IMR-90 (cell line): ENCODE measurements at regions not wholly inside any gene's neighbourhood (a gene's known extent, or its start where the extent isn't known, plus 50 kb on each side); places are given as distances from the start of the nearest gene placed in this dataset.

ENCODE experiments used
- ATAC-seq: fragments of 200-7000 bp; cut with Tn5 transposase; 2 replicates; pipeline ENCODE4 v1.9.1; 2020; ENCODE audit warnings: low read depth, mild to moderate bottlenecking, moderate library complexity
- BruUV-seq: library from RNA; stranded (reverse); fragments of 400-500 nt; replicated peaks from 2 replicates; lab custom pipeline; 2021; lab: Mats Ljungman, UMichigan
- CTCF ChIA-PET: fragments of 300-600 bp; formaldehyde crosslinking; extraction: SDS; loops from one replicate; lab custom pipeline; 2021; ENCODE audit warnings: antibody characterized with exemption; lab: Yijun Ruan, JAX
- POLR2A ChIA-PET: fragments of 300-600 bp; sonication (Branson Sonifier 250); formaldehyde crosslinking; loops from one replicate; lab custom pipeline; 2022; ENCODE audit warnings: antibody characterized with exemption; ENCODE audit not compliant: unreplicated experiment; lab: Charles Lee
- DNase-seq: peaks from one replicate; pipeline ENCODE4 v3.0.0; 2013
- H2AFZ ChIP-seq: replicated peaks from 2 replicates; pipeline ENCODE3; 2013; ENCODE audit warnings: low read length, mild to moderate bottlenecking; ENCODE audit not compliant: poor library complexity
- H2AK5ac ChIP-seq: 2 replicates; pipeline ENCODE4 v1.6.1; 2013; ENCODE audit warnings: low read depth, low read length, inconsistent platforms
- H2AK9ac ChIP-seq: replicated peaks from 2 replicates; pipeline ENCODE3; 2013; ENCODE audit warnings: mild to moderate bottlenecking, low read depth, low read length, moderate library complexity; ENCODE audit not compliant: poor library complexity
- H2BK120ac ChIP-seq: 2 replicates; pipeline ENCODE4 v1.6.1; 2013; ENCODE audit warnings: low read depth, low read length, inconsistent platforms
- H2BK15ac ChIP-seq: 3 replicates; pipeline ENCODE4 v1.6.1; 2013; ENCODE audit warnings: low read depth, low read length, inconsistent platforms
- H2BK20ac ChIP-seq: 2 replicates; pipeline ENCODE4 v1.6.1; 2013; ENCODE audit warnings: low read depth, mild to moderate bottlenecking, inconsistent platforms, low read length, moderate library complexity
- H2BK5ac ChIP-seq: 2 replicates; pipeline ENCODE4 v1.6.1; 2013; ENCODE audit warnings: mild to moderate bottlenecking, low read depth, low read length, inconsistent platforms; ENCODE audit not compliant: poor library complexity, severe bottlenecking
- H3K14ac ChIP-seq: replicated peaks from 2 replicates; pipeline ENCODE4 v1.6.1; 2013; ENCODE audit warnings: low read depth, low read length, inconsistent platforms
- H3K18ac ChIP-seq: 2 replicates; pipeline ENCODE4 v1.6.1; 2013; ENCODE audit warnings: low read depth, low read length, control low read depth
- H3K23ac ChIP-seq: 2 replicates; pipeline ENCODE4 v1.6.1; 2013; ENCODE audit warnings: low read depth, low read length, inconsistent platforms
- H3K27ac ChIP-seq: 2 replicates; pipeline ENCODE4 v1.5.1; 2013; ENCODE audit warnings: mild to moderate bottlenecking, control low read depth, low read length; ENCODE audit not compliant: insufficient read depth
- H3K27me3 ChIP-seq: 2 replicates; pipeline ENCODE4 v1.6.1; 2013; ENCODE audit warnings: low read length; ENCODE audit not compliant: control insufficient read depth, insufficient read depth
- H3K36me3 ChIP-seq: 2 replicates; pipeline ENCODE4 v1.6.1; 2013; ENCODE audit warnings: low read length, mixed read lengths; ENCODE audit not compliant: control insufficient read depth, insufficient read depth
- H3K4ac ChIP-seq: 2 replicates; pipeline ENCODE4 v1.6.1; 2013; ENCODE audit warnings: low read depth, low read length, inconsistent platforms
- H3K4me1 ChIP-seq: 2 replicates; pipeline ENCODE4 v1.6.1; 2013; ENCODE audit warnings: low read length, mixed read lengths; ENCODE audit not compliant: control insufficient read depth, insufficient read depth
- H3K4me2 ChIP-seq: 2 replicates; pipeline ENCODE4 v1.6.1; 2013; ENCODE audit warnings: low read depth, mild to moderate bottlenecking, control low read depth, low read length, moderate library complexity
- H3K4me3 ChIP-seq: 2 replicates; pipeline ENCODE4 v1.5.1; 2013; ENCODE audit warnings: low read depth, mild to moderate bottlenecking, control low read depth, low read length, moderate library complexity; ENCODE audit not compliant: insufficient read depth
- H3K56ac ChIP-seq: 2 replicates; pipeline ENCODE4 v1.6.1; 2013; ENCODE audit warnings: low read length, inconsistent platforms; ENCODE audit not compliant: insufficient read depth; ENCODE audit errors: extremely low read depth
- H3K79me1 ChIP-seq, 2 experiments: 2 replicates each; pipeline ENCODE4 v1.6.1; 2013; ENCODE audit warnings: low read length in 2 of 2, inconsistent platforms in 1 of 2, low read depth in 1 of 2
- H3K9ac ChIP-seq: 2 replicates; pipeline ENCODE4 v1.6.1; 2013; ENCODE audit warnings: low read depth, low read length, control low read depth
- H3K9me1 ChIP-seq: 2 replicates; pipeline ENCODE4 v1.6.1; 2013; ENCODE audit warnings: low read length, inconsistent platforms; ENCODE audit not compliant: insufficient read depth
- H3K9me3 ChIP-seq: 2 replicates; pipeline ENCODE4 v1.6.1; 2013; ENCODE audit warnings: low read length; ENCODE audit not compliant: control insufficient read depth, insufficient read depth
- H4K20me1 ChIP-seq: 2 replicates; pipeline ENCODE4 v1.6.1; 2013; ENCODE audit warnings: low read length, inconsistent platforms; ENCODE audit not compliant: insufficient read depth
- H4K5ac ChIP-seq: 2 replicates; pipeline ENCODE4 v1.6.1; 2013; ENCODE audit warnings: mild to moderate bottlenecking, low read depth, low read length, control low read depth
- H4K8ac ChIP-seq, 2 experiments: 2 replicates each; pipeline ENCODE4 v1.6.1; 2013; ENCODE audit warnings: low read depth in 2 of 2, low read length in 2 of 2, control low read depth in 1 of 2, inconsistent platforms in 1 of 2
- H4K91ac ChIP-seq: 2 replicates; pipeline ENCODE4 v1.6.1; 2013; ENCODE audit warnings: low read depth, low read length, inconsistent platforms; ENCODE audit not compliant: insufficient read depth
- BHLHE40 ChIP-seq: fragments of 150-350 bp; IDR thresholded peaks from 2 replicates; pipeline ENCODE4 v1.6.1; 2016; ENCODE audit warnings: mild to moderate bottlenecking, low read depth, low read length
- CHD1 ChIP-seq: IDR thresholded peaks from 2 replicates; pipeline ENCODE4 v1.6.1; 2012; ENCODE audit warnings: low read depth, low read length, improper control_type of control experiment
- FOS ChIP-seq: fragments of 150-350 bp; IDR thresholded peaks from 2 replicates; pipeline ENCODE4 v1.6.1; 2016; ENCODE audit warnings: low read depth, low read length
- MAZ ChIP-seq: IDR thresholded peaks from 2 replicates; pipeline ENCODE4 v1.6.1; 2012; ENCODE audit warnings: low read depth, mild to moderate bottlenecking, low read length, improper control_type of control experiment, moderate library complexity, borderline replicate concordance
- MXI1 ChIP-seq: IDR thresholded peaks from 2 replicates; pipeline ENCODE4 v1.6.1; 2012; ENCODE audit warnings: low read depth, mild to moderate bottlenecking, low read length, moderate library complexity, borderline replicate concordance
- NFE2L2 ChIP-seq: fragments of 150-350 bp; IDR thresholded peaks from 2 replicates; pipeline ENCODE4 v1.6.1; 2016; ENCODE audit warnings: low read depth, mild to moderate bottlenecking, low read length
- RAD21 ChIP-seq: IDR thresholded peaks from 2 replicates; pipeline ENCODE4 v1.6.1; 2012; ENCODE audit warnings: low read length, improper control_type of control experiment
- RCOR1 ChIP-seq: IDR thresholded peaks from 2 replicates; pipeline ENCODE4 v1.6.1; 2012; ENCODE audit warnings: mild to moderate bottlenecking, low read length, improper control_type of control experiment; ENCODE audit not compliant: insufficient replicate concordance
- RFX5 ChIP-seq: IDR thresholded peaks from 2 replicates; pipeline ENCODE4 v1.8.0; 2012; ENCODE audit warnings: low read depth, mild to moderate bottlenecking, low read length, moderate library complexity
- SMC3 ChIP-seq: fragments of 150-350 bp; IDR thresholded peaks from 2 replicates; pipeline ENCODE4 v1.6.1; 2016; ENCODE audit warnings: low read depth, mild to moderate bottlenecking, antibody characterized with exemption, low read length, moderate library complexity
- WGBS, 2 experiments: methylation state at CpG; one replicate each; pipeline versions ENCODE4 v1.1.5 to v1.1.7; 2013; ENCODE audit warnings: missing lambda C conversion rate in 2 of 2; ENCODE audit not compliant: insufficient read length in 1 of 2; ENCODE audit errors: extremely low coverage in 2 of 2; 5-methylcytosine and 5-hydroxymethylcytosine counted together
- dilution Hi-C: fragments of 300-500 bp; cut with HindIII; formaldehyde crosslinking; loops from one replicate; pipeline ENCODE4 v1.14.3; 2018; ENCODE audit warnings: low sequenced_read_pairs; ENCODE audit not compliant: unreplicated experiment
- in situ Hi-C: fragments of 300-500 bp; cut with MboI; formaldehyde crosslinking; loops from 3 replicates; pipeline ENCODE4 v1.14.3; 2019; ENCODE audit warnings: low sequenced_read_pairs, inconsistent platforms, mixed read lengths
- intact Hi-C: fragments of 100-400 bp; cut with micrococcal nuclease; formaldehyde crosslinking; loops from 2 replicates; pipeline ENCODE4 v1.10.0; 2022
- TF ChIP-seq, protein P1 (sequence below): conservative IDR thresholded peaks from 2 replicates; pipeline ENCODE4 v1.5.1; 2012; ENCODE audit warnings: mild to moderate bottlenecking, low read depth, low read length, improper control_type of control experiment
- TF ChIP-seq, protein P2 (sequence below): fragments of 150-350 bp; IDR thresholded peaks from 2 replicates; pipeline ENCODE4 v1.6.1; 2016; ENCODE audit warnings: low read depth, mild to moderate bottlenecking, low read length, moderate library complexity, borderline replicate concordance
- TF ChIP-seq, protein P3 (sequence below): fragments of 150-350 bp; IDR thresholded peaks from 2 replicates; pipeline ENCODE4 v1.6.1; 2017; ENCODE audit warnings: mild to moderate bottlenecking, antibody characterized with exemption, low read length, low read depth

DNA sequence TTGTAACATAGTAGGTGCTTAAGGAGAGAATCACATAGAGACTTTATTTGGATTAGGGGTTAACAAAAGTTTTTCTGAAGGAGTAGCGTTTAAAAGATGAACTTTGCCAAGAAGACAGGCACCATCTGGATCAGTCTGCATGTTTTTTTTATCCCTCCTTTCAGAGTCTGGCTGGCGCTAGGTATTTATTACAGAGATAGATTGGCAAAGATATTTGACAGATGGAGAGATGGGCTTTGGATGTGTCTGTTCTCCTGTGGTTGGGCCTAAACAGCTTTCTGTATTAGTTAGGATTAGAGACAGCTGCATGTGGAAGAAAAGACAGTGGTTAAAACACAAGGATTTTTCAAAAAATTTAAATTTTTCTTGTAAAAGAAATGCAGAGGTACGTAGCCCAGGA lies 133.9 kb downstream of the C12orf75 start:
- H3K36me3 ChIP-seq = no peaks in the 10 kb centered on the region
- H3K9me1 ChIP-seq = peaks cover 3% of the 10 kb centered on the region; the same call in 1 of the 2 replicates
- H3K9ac ChIP-seq = no peak overlapping the region
- H2AK9ac ChIP-seq = no peak overlapping the region
- no peaks in the 10 kb centered on the region for H3K9me3 ChIP-seq
- ChIA-PET POLR2A (no interaction called here), CTCF (no interaction called here)
- H3K23ac ChIP-seq = no peak overlapping the region
- H4K20me1 ChIP-seq = no peaks in the 10 kb centered on the region
- dilution Hi-C loops = no loop called here
- peaks cover 10% of the 10 kb centered on the region for H3K27me3 ChIP-seq
- DNase-seq (no peak), ATAC-seq (no peak)
- no TSS peak for BruUV-seq
- H3K4me1 ChIP-seq = no peaks in the 10 kb centered on the region
- no CpG with 5 or more reads among the region's 3 CpGs for WGBS, 2 experiments
- no peak overlapping the region for H4K91ac ChIP-seq
- H3K79me1 ChIP-seq = no peaks in the 10 kb centered on the region
- no peak overlapping the region for H3K4ac ChIP-seq
- no peak overlapping the region for H2BK5ac ChIP-seq
- no peak overlapping the region for H2AK5ac ChIP-seq
- H2BK120ac ChIP-seq = no peak overlapping the region
- in situ Hi-C loops = no loop called here
- no peak overlapping the region for H2AFZ ChIP-seq
- H2BK20ac ChIP-seq = no peak overlapping the region
- intact Hi-C loops = no loop called here
- H4K5ac ChIP-seq = no peak overlapping the region
- H3K14ac ChIP-seq = no peak overlapping the region
- H4K8ac ChIP-seq = no peak overlapping the region
- no peak for TF ChIP-seq CHD1
- no peak for TF ChIP-seq NFE2L2
- no peak for TF ChIP-seq BHLHE40
- TF ChIP-seq, protein P1, sequence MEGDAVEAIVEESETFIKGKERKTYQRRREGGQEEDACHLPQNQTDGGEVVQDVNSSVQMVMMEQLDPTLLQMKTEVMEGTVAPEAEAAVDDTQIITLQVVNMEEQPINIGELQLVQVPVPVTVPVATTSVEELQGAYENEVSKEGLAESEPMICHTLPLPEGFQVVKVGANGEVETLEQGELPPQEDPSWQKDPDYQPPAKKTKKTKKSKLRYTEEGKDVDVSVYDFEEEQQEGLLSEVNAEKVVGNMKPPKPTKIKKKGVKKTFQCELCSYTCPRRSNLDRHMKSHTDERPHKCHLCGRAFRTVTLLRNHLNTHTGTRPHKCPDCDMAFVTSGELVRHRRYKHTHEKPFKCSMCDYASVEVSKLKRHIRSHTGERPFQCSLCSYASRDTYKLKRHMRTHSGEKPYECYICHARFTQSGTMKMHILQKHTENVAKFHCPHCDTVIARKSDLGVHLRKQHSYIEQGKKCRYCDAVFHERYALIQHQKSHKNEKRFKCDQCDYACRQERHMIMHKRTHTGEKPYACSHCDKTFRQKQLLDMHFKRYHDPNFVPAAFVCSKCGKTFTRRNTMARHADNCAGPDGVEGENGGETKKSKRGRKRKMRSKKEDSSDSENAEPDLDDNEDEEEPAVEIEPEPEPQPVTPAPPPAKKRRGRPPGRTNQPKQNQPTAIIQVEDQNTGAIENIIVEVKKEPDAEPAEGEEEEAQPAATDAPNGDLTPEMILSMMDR = no peak
- TF ChIP-seq, protein P2, sequence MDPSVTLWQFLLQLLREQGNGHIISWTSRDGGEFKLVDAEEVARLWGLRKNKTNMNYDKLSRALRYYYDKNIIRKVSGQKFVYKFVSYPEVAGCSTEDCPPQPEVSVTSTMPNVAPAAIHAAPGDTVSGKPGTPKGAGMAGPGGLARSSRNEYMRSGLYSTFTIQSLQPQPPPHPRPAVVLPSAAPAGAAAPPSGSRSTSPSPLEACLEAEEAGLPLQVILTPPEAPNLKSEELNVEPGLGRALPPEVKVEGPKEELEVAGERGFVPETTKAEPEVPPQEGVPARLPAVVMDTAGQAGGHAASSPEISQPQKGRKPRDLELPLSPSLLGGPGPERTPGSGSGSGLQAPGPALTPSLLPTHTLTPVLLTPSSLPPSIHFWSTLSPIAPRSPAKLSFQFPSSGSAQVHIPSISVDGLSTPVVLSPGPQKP = no peak
- no peak for TF ChIP-seq RCOR1
- no peak for TF ChIP-seq RFX5
- TF ChIP-seq, protein P3, sequence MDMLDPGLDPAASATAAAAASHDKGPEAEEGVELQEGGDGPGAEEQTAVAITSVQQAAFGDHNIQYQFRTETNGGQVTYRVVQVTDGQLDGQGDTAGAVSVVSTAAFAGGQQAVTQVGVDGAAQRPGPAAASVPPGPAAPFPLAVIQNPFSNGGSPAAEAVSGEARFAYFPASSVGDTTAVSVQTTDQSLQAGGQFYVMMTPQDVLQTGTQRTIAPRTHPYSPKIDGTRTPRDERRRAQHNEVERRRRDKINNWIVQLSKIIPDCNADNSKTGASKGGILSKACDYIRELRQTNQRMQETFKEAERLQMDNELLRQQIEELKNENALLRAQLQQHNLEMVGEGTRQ = no peak
- no peak for TF ChIP-seq SMC3
- TF ChIP-seq RAD21 = no peak
- no peak for TF ChIP-seq MXI1
- no peak for TF ChIP-seq FOS
- no peak for TF ChIP-seq MAZ
- H3K4me3 ChIP-seq = no peak overlapping the region
- H2BK15ac ChIP-seq = no peak overlapping the region
- no peak overlapping the region for H3K56ac ChIP-seq
- no peak overlapping the region for H3K18ac ChIP-seq
- H3K4me2 ChIP-seq = no peak overlapping the region
- no peak overlapping the region for H3K27ac ChIP-seq
